GM21737 (cell line): ENCODE measurements at regions not wholly inside any gene's neighbourhood (a gene's known extent, or its start where the extent isn't known, plus 50 kb on each side); places are given as distances from the start of the nearest gene placed in this dataset.

Experiments
- ATAC-seq: cut with Tn5 transposase; IDR thresholded peaks from one replicate; pipeline ENCODE4 v1.9.1; 2021; ENCODE audit warnings: mild to moderate bottlenecking, moderate library complexity; ENCODE audit not compliant: unreplicated experiment

DNA sequence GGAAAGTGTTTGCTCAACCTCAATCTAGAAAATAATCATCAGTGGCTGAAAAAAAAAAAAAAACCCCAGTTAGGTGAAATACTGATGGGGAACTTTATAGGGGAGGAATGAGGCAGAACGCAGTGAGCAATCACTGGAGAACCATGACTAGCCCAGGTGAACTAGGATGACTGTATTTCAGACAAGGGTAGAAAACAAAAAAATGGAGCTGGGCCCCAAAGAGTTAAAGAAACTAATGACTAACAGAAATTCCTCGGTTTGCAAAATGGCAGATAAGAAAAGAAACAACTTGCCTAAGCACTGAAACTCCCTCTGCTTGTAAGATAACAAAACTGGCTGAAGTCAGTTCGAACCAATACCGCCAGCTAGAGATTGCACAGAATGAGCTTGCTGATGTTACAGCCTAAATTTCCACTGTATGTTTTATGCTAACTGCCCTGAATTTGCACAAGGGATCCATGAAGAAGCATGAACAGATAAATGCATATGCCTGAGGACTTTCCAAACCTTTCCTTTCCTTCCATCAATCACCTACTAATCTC lies 245.9 kb downstream of the METTL4 start:
- ATAC-seq: no peak

DNA sequence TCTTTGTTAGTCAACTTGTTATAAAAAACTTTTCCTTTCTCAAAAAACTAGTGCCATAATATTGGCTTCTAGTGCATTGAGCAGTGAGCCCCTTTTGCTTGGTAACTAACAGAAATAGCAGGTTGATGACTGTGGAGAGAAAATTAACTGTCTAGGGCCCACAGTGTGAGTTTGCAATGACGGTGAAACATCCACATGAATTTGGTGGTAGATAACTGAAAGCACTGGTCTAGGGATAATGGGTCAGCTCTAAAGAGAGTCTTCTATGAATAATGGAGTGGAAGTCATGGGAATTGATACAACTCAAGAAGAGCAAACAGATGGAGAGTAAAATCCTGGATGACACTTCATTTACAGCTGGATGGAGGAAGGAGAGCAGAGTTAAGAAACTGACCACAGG lies 245.4 kb downstream of the METTL4 start:
- no peak for ATAC-seq

DNA sequence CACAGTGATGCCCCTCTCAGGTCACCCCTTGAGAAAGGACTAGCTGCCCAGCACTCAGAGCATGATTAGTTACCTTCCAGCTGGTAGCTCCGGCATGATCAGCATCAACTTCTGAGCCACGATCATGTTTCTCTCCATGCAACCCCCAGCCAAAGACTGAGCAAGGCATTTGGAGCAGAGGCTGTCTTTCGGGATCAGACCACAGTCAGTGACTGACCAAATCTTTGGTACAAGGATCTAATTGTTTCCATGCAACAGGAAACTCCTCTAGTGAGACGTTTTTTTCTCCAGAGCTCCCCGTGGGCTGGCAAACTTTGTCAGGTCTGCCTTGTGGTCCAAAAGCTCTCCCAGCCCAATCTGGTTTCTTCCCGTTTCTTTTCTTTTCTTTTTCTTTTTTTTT lies 244.3 kb downstream of the METTL4 start:
- no peak for ATAC-seq

DNA sequence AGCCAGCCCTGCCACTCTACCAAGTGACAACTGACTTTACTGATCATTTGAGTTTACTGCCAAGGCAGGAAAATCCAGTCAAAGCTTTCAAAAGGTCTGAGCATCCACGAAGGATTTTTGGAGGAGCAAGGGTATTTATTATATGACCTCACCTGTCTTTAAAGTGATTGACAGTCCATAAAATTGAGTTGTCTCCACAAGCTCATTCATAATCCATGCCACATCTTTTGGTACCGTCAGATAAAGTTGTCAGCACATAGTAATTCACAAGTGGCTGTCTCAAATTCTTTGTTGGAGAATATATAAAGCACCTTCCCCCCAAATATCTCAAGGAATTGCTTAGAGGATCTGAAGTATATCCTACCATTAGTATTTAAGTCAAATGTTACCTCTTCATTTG lies 240.5 kb downstream of the METTL4 start:
- ATAC-seq: no peak

DNA sequence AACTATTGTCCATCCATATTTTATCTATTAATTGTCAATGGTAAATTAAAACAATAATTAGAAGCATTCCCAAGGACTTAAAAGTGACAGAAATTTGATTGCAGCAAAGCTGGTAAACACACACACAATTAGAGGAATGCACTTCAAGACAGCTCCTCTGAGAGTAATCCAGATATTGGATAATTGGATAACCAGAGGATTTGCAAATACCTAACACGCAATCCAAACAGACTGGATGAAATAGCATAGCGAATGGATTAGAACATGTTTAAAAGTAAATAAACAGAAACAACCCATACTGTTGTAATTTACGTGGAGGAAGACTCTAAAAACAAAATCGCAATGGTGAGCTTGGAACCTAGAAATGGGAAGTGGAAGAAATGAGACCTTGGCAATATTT lies 239.8 kb downstream of the METTL4 start:
- no peak for ATAC-seq

DNA sequence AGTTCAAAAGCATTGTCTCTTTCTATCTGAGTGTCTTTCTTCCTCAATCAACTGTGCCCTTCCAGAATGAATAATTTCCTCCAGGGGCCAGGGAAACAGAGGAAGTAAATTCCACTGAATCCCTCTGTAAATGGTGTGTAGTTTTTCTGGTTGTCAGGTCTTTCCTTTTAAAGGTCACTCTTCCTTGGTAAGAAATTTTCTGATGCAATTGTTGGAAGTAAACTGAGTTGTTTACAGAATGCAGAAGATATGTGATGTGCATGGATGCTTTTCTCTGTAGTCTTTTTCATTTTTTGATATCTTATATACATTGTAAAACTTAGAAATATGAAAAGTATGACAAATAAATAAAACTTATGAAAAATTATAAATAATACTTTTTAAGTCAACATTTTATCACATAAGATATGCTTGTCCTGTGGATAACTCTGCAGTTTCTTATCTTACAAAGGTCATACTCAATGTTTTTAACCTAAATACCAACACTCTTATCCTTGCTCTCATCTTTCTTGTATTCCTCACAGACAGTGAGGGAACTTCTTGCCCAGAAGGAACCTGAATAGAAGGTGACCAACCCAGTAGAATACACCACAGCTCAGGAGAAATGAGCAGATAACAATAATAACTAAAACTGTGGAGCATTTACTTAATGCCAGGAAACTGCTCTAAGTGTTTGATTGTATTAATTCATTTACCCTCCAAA lies 234.5 kb downstream of the METTL4 start:
- ATAC-seq: no peak

DNA sequence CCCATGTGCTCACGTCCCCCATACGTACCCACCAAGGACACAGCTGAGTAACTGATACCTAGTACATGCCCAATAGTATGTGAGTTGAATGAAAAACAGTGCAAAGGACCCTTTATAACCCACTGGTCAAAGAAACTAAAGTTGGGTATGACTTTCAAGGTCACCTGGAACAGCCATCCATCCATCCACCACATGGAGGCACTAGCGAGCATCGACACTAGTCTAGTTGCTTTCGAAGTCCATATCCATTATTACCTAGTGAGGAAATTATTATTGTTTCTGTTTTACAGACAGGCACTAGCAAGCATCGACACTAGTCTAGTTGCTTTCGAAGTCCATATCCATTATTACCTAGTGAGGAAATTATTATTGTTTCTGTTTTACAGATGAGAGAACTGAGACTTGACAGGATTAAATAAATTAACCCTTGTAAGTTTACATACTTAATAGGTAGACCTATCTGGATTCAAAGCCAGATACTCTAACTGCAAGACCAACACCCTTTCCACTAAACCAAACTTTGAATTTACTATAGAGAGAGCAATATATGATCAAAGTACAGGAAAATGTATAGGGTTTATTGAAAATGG lies 233.7 kb downstream of the METTL4 start:
- no peak for ATAC-seq

DNA sequence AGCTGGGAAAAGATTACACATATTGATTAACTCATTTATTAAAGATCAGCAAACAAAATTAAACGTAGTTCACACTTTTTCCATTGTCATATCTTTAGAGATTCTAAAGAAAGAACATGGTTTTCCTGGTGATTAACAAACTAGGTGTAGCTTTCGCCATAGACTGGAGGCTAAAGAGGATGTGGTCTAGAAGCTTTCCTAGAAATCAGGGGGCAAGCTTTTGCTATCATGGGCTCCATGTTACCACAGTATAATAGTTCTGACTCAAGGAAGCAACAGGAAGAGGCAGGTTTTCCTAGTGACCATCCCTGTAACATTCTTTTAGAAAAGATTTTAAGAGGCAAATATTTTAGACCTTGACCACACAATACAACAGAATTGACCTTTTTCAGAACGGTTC lies 232.7 kb downstream of the METTL4 start:
- ATAC-seq: no peak

DNA sequence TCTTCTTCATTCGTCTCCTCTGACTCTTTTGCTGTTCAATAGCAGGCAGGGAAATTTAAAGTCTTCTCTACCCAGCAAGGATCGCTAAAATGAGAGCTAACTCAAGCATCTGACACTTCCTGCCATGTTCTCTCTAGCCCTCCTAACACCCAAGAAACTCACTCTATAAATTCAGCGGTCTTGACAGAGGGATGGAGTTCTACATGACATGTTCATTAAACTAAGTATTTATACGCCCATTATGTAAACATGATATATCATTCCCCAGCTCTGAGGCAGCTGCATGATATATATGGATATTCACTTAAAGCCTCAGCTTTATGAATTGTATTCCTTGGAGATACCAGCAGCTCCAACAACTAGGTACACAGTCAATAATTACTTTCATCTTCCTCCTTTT lies 231.0 kb downstream of the METTL4 start:
- no peak for ATAC-seq

DNA sequence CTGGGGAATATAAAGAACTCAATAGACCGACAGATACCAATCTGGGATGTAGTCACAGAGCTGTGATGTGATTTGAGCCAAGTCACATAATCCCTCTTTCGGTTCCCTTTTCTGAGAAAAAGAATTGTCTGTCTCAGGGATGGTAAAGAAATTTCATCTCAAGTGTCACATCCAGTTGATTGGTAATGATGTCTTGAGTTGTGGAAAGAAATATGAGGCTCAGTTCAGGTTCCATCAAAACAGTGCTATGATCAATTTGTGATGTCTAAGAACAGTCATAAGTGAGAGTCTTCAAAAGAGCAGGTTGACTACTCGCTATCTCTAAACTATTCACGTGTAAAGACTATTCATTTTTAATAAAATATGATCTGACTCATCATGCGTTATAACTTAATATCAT lies 223.3 kb downstream of the METTL4 start:
- ATAC-seq: no peak

DNA sequence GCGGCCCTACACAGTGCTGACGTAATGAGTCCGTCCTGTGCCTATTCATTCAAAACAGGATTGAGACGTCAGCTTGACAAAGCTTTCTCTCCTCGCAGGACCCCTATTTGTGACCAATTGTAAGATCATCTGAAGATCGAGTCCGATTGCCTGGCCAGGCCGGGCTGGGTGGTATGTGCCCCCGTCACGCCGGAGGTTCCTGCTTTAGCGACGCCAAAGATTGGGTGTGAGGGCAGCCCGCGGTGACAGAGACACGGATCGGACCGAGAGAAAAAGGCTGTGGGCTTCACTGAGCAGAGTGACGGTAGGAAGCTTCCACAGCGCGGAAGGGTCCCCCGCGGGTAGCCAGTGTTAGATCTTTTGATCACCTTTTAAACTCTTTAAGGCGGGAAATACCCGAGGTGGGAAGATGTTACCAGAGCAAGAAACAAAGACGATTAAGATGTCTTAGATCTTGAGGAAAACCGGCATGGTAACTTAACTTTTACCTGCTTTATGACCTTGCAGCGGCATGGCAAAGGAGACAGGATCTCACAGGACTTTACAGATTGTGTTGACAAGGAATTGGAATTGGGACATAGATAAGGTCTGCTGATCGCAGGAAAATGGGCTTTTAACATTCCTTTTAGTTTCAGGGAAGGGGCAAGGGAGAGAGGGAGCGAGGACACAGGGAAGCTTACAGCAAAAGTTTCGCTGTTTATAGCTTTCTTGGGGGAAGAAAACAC lies 220.0 kb downstream of the METTL4 start:
- no peak for ATAC-seq

DNA sequence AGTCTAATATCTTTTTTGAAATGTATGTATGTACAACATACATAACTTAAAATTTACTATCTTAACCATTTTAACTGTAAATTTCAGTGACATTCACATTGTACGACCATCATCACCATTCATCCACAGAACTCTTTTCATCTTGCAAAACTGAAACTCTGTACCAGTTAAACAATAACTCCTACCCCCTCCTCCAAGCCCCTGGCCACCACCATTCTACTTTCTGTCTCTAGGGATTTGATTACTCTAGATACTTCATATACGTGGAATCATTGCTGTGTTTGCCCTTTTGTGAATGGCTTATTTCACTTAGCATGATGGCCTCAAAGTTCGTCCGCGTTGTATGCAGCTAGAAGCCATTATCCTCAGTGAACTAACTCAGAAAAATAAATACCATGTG lies 217.0 kb downstream of the METTL4 start:
- ATAC-seq: no peak

DNA sequence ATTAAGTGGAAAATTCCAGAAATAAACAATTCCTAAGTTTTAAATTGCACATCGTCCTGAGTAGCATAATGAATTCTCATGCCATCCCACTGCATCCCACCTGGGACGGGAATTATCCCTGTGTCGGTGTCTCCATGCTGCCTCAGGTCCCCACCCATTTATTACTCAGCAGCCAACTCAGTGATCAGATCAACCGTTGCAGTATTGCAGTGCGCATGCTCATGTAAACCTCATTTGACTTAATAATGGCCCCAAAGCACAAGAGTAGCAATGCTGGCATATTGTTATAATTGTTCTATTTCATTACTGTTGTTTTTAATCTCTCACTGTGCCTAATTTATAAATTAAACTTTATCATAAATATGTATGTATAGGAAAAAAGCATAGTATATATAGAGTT lies 214.4 kb downstream of the METTL4 start:
- no peak for ATAC-seq

DNA sequence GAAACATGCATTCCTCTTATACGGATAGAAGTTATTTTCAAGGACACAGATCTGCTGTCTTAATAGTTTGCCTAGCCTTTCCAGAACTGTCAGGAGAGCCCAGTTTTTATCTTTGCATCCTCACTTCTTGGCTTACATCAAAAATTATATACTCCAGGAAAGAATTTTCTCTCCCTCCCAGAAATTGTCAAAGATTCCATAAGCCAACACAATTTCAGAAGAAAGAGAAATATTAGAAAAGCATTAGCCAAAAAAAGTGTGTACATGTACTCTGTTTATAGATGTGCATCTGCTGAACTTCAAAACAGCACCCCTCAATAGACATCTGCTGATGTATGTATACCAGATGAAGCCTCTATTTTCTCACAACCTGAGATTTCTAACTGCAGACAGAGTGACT lies 210.4 kb downstream of the METTL4 start:
- no peak for ATAC-seq

DNA sequence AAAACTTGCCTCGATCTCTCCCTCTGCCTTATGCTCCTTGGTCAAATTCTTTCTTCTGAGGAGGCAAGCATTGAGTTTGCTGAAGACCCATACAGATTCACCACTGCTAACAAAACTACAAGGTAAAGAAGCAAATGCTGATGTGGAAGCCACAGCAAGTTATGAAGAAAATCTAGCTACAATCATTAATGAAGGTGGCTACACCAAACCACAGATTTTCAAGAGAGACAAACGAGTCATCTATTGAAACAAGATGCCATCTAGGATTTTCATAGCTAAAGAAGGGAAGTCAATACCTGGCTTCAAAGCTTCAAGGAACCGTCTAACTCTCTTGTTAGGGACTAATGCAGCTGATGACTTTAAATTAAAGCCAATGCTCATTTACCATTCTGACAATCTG lies 203.2 kb downstream of the METTL4 start:
- ATAC-seq: no peak

DNA sequence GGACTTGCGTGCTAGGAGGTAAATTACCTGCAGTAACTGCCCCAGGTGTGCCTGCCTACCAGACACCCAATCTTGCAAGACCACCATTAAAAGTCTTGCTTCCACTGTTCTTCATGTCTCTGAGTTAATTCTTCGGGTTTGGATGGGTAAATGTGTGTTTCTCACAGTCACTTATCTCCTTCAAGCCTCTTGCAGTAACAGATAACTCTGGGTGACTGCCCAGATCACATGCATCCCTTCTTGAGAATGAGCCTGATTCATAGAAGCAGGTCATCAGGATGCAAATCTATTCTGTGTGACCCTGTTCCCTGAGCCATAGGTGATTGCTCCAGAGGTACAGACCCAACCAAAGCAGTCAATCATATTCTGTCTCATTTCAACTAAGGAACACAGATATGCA lies 194.6 kb downstream of the METTL4 start:
- no peak for ATAC-seq

DNA sequence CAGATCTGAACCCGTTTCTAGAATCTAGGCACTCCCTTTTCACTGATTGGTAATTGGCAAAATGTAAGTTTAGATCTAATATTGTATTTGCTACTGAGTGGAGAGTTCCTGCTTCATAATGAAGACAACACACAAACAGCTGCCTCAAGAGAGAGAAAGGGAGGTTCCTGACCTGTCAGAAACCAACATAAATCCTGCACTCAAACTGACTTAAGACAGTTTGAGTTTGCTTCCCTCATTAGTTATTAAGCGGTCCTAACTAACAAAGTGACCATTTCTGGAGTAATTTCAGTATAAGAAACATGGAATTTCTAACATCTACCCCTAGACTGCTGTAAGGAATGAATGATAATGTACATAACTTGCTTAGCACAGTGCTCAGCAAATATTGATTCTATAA lies 191.2 kb downstream of the METTL4 start:
- ATAC-seq: no peak

DNA sequence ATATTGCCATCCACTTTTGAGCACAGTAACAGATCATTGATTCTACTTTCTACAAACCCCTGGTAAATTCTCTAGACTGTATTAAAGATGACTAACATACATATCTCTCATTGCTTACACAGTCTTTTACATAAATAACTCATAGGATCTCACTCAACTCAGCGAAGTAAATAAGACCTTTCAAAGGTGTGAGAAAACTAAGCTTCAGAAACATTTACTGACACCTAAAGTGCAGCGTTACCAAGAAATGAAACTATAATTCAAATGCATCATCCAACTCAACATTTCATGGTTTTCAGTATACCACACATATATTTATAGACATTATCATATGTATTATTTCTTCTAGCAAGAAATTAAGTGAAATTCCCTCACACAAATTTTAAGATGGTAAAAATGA lies 189.8 kb downstream of the METTL4 start:
- ATAC-seq: no peak

DNA sequence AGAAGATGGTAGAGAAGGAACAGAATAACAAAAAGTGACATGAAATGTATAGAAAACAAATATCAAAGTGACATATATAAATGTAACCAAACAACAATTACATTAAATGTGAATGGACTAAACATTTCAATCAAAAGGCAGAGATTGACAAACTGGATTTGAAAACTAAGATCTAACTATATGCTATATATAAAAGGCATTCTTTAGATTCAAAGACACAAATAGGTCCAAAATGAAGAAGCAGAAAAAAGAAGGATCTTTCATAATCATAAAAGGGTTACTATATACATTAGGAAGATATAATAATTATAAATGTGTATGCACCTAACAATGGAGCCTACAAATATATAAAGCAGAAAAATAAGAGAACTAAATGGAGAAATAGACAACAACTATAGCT lies 183.7 kb downstream of the METTL4 start:
- ATAC-seq: no peak

DNA sequence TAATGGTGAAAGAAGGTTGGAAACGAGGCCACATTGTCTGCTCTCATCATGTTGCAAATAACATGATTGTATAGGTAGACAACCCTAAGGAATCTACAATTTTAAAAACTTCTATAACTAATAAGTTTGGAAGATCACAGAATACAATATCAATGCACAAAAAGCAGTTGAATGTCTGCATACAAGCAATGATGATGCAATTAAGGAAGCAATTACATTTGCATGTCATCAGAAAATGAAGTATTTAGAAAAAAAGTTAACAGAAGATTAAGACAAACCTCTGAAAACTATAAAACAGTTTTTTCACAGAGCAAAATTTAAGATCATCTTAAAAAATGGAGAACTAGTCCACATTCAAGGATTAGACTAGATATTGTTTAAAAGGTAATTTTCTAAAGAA lies 181.1 kb downstream of the METTL4 start:
- no peak for ATAC-seq

DNA sequence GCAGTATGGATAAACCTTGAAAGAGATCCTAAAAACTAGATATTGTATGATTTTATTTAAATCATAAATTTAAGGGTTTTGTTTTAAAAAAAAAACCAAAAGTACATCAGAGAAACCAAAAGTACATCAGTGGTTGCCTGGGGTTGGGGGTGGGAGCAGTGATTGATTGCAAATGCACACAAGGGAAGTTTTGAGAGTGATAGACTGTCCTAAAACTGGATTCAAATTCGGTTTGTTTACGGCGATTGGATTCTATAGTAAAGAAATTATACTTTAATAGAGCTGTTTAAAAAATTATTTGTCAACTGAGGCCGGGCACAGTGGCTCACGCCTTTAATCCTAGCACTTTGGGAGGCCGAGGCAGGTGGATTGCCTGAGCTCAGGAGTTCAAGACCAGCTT lies 179.8 kb downstream of the METTL4 start:
- no peak for ATAC-seq

DNA sequence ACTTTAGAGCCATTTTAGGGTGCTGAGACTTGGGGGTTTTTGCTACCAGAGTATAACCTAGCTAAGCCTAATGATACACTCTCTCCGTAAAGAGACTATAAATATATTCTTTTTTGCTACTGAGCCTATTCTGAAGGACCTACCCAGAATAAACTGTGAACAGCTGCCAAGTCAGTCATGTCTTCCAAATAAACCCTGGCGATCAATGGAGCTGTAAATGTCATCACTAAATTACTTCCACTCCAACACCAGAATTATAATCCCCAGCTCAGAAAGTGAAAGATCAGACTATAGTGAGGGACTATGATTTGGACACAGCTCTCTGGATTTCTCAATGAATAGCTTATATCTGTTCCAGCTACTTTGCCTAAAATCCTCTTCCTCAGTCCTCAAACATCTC lies 178.9 kb downstream of the METTL4 start:
- no peak for ATAC-seq
